Stimulated activated CD4-positive, alpha-beta T cell treated with anti-CD3 and anti-CD28 coated beads, Interleukin-1b, Interleukin-23, amount 100 ng/mL, for 24 hours (primary cell): ENCODE measurements at regions not wholly inside any gene's neighbourhood (a gene's known extent, or its start where the extent isn't known, plus 50 kb on each side); places are given as distances from the start of the nearest gene placed in this dataset.
A peak's percentile ranks its signal among the peaks of the same experiment; 100 is the strongest.

Source experiments
- DNase-seq, 4 experiments: peaks; one replicate each; pipeline ENCODE4 v3.0.0-alpha.2; 2020; ENCODE audit warnings: low read depth in 4 of 4, low spot score in 1 of 4

- no peak for DNase-seq
These were observed 476.6 kb downstream of the GATA3 start for GRCh38 chr10:8531116-8531515.

GRCh38 chr10:8532647-8533046 lies 478.2 kb downstream of the GATA3 start:
- no peak for DNase-seq

GRCh38 chr10:8533462-8533861 lies 479.0 kb downstream of the GATA3 start:
- no peak for DNase-seq

DNA sequence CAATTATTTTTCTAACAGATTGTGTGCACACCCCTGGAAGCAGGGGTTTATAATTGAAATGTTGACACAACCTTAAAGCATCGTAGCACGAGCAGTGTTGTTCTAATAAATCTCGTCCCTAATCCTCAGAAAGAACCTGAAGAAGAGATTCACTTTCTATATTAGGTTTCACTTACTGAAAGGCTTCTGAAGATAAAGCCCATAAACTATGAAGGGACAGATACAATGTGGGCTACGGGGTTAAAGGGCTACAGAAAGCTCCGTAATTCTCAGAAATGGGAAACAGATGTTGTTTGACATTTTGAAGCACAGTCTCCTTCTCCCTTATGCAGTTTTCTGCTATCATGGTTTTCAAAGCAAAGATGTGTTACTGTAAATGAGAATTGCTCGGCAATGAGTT lies 479.6 kb downstream of the GATA3 start:
- DNase-seq = no peak

DNA sequence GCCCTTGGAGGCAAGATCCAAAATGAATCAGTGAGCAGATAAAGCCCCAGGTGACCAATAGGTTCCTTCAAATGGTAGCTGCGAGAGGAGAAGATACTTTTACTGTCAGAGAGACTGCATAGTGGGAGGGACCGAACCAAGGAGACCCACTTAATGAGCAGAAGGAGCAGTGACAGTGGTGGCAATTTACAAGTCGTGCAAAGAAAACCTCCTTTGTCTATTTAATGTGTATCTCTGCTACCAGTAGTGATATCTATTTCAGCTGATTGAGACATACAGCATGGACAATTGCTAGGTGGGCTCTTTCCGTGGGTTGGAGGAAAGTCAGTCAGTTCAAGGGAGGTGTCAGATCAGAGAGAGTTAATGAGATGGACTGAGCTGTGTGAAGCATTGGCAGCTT lies 480.4 kb downstream of the GATA3 start:
- DNase-seq = no peak

- no peak for DNase-seq
These were observed 484.6 kb downstream of the GATA3 start for GRCh38 chr10:8539056-8539455.

DNA sequence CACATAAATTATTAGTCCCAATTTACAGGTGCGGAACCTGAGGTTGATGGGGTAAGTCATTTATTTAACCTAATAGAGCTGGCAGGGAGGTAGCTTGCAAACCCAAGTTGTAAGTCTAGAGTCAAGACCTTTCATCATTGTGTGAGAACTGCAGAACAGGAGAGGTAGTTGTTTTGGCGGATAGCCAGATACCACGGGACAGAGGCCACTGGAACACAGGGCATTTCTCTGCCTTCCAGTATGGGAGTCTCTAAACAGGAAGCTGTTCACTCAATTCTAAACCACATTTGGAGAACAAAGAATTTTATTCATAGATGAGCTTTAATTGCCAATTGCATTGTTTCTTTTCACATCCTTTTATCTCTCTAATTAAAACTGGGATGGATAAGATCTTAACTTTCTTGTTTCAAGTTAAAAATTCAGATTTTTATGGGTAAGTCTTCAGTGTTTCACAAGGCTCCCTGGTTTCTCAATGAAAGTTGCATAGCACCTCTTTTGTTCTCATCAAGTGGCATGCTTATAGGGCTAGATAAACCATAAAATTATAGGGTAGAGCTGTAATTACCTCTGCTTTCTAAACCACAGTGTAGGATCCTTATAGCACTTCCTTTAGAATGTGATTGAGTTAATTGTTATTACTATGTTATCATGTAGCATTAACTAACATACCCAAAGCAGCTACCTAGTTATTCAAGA lies 489.0 kb downstream of the GATA3 start:
- no peak for DNase-seq

DNA sequence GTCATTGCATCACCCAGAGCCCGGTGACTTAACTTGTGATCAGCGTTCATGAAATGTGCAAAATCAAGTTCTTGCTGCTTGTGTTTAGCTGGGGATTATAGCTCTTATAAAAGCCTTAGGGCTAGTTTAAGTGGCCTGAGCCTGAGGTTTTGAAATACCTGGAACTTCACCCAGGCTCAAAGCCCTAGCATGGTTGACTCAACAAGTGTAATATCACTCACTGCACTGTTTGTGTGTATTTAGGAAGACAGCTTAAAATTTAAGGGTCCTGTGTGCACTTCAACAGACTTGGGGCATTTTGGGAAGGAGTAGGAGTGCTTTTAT lies 489.5 kb downstream of the GATA3 start:
- DNase-seq = no peak

- no peak for DNase-seq
These were observed 490.0 kb downstream of the GATA3 start for GRCh38 chr10:8544500-8544899.

DNA sequence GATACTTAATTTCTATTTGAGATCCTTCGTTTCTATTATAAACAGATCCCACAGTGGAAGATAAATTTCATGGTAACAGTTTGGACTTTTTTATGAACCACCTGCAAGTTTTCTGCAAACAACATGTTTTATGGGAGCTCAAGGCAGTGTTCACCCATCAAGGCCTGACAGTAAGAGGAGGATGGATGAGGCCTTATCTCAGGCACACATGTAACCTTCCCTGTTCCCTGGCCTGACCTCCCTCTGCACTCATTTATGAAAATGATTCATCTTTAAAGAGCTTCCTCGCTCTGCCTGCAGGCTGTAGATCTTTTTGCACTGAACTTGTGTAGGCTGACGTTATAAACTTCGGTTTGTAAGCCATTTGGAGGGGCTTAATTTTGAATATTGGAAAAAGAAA lies 500.1 kb downstream of the GATA3 start:
- no peak for DNase-seq

DNA sequence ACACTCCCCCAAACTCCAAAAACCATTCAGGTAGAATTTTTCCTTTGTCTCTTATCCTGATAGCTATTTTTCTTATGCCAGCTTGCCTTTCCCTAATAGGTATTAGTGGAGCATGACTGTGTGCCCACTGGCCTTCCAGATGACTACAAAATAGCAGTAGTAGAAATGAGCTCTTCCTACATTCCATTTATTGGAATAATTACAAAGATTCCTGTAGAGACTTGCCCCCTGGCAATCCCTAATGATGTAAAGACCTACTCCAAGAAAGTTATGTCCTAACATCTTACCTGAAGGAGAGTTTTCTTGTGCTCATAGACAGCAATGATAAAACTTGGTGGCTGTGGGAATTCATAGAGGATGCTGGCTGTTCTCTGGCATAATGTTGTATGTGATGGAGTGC lies 501.8 kb downstream of the GATA3 start:
- no peak for DNase-seq

GRCh38 chr10:8563478-8563877 lies 509.0 kb downstream of the GATA3 start:
- no peak for DNase-seq

DNA sequence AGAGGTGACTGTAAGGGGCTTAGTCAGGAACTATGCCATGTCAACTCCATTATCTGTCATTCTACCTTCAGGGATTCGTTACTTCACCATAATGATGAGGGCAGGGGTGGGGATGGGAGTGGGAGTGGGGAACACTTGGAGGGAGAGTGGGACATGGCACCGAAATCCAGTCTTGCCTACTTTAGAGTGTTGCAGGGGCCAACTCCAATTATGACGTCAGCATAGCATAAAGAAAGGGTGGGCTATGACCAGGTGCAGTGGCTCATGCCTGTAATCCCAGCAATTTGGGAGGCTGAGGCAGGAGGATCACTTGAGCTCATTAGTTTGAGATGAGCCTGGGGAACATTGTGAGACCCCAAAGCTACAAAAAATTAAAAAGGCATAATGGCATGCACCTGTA lies 512.2 kb downstream of the GATA3 start:
- DNase-seq = no peak

- DNase-seq = peak in 1 of 4 experiments; percentile 7
These were observed 513.9 kb downstream of the GATA3 start for GRCh38 chr10:8568401-8568800.

DNA sequence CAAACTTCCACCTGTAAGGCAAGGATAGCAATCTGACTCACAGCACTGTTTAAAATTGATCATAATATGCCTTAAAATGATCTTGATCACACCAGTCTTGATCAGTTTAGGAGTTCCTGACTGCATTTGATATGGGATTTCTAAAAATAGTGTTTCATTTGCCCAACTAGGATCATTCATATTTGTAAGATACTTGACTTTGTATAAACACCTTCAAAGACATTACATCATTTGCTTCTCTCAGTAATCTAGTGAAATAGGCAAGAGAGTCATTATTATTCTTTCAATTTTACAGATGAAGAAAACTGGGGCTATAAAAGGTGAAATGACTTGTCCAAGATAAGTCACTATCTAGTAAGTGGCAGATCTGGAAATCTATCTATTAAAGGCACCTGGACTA lies 521.1 kb downstream of the GATA3 start:
- no peak for DNase-seq

GRCh38 chr10:8576281-8576680 lies 521.8 kb downstream of the GATA3 start:
- no peak for DNase-seq

DNA sequence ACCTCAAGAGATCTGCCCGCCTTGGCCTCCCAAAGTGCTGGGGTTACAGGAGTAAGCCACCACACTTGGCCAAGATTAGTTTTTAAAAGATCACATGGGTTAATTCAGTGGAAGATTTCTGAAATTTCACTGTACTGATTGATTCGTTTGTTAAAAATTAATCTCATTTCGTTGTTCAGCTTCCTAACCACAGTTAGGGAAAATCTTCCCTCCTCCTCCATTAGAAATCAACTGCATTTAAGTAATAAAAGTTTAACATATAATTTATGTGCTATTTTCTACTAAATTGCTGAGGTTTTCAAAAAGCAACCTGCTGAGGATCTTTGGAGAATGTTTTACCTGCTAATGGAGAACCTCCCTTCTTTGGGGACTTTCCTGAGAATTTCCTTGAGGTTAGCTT lies 522.4 kb downstream of the GATA3 start:
- no peak for DNase-seq

DNA sequence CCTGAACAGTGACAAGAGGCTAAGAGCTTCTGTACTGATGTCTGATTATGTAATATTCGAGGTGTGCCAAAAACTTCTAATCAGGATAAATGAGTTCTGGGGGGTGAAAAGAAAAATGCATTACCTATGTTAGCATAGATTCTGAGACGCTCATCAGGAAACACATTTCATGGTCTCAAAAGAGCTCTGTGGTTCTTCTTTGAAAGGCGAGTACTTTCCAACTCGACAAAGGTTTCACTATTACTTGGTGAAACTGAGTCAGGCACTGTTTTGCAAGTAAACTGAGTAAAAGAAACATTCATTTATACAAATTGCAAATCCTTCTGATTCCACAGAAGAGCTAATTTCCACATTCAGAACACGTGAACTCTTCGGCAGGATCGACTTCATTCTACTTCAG lies 523.2 kb downstream of the GATA3 start:
- no peak for DNase-seq

GRCh38 chr10:8581521-8582225 lies 527.2 kb downstream of the GATA3 start:
- DNase-seq = no peak

DNA sequence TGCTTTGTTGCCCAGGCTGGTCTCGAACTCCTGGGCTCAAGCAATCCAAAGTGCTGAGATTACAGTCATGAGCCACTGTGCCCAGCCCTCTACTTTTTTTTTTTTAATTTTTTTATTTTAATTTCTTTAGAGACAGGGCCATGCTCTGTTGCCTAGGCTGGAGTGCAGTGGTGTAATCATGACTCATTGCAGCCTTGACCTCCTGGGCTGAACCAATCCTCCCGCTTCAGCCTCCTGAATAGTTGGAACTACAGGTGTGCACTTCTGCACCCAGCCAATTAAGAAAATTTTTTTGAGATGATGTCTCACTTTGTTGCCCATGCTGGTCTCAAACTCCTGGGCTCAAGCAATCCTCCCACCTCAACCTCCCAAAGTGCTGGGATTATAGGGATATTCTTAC lies 528.6 kb downstream of the GATA3 start:
- no peak for DNase-seq

GRCh38 chr10:8584666-8585065 lies 530.2 kb downstream of the GATA3 start:
- no peak for DNase-seq

- DNase-seq = no peak
These were observed 532.0 kb downstream of the GATA3 start for GRCh38 chr10:8586504-8586903.

DNA sequence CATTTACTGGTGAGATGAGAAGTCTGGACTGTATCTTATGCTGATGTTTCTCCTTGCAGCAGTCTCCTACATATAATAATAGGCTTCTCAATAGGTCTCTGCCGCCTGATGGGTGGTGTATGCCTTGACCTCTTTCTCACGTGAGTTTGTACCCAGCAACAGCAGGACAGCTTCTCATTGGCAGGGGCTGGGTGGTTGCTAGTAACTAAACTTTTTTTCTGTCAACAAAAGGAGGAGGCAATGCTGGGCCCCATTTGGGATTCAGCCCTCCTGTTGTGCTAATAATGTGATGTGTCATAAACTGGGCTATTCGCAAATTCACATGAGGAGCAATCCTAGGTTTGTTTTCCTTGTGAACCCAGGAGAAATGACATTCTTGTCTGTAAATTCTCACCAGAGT lies 533.6 kb downstream of the GATA3 start:
- no peak for DNase-seq
